HG02763 (cell line): ENCODE measurements at regions not wholly inside any gene's neighbourhood (a gene's known extent, or its start where the extent isn't known, plus 50 kb on each side); places are given as distances from the start of the nearest gene placed in this dataset.
"Not testable (repeated sequence)": the region's sequence is repeated elsewhere in the genome, so short reads cannot be mapped to it uniquely, and the experiment has no call there.

Source experiments
- ATAC-seq: cut with Tn5 transposase; IDR thresholded peaks from one replicate; pipeline ENCODE4 v1.9.1; 2021; ENCODE audit warnings: mild to moderate bottlenecking, moderate library complexity; ENCODE audit not compliant: unreplicated experiment

GRCh38 chr9:39463696-39464095 lies 108.2 kb downstream of the SPATA31A1 start:
- ATAC-seq = peak; percentile 48

DNA sequence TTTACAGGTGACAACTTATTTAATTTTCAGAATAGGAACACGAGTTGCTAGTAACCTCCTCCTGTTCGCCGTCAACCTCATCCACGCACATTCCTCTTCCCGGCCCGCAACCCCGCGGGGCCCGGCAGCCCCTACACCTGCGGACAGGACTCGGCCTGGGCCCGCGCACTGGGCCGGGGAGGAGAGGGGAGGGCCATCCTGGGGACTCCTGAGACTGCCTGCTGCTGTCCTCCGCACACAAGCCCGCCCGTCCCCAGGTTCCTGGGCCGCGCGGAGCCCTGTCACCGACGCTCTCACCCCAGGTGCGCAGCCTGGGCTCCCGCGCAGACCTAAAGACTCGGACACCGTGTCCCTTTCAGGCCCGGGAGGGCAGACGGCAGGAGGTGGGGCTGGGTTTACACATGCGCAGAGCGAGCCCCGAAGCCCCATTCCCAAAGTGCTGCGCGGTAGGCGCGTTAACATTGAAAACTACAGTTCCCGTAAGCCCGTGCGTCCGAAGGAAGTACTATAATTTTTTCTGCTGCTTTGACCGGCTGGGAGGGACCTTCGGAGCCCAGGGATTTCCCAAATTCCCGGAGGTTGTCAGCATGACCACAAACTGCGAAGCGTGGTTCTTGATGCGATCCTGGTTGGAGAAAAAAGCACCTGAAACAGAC lies 108.8 kb downstream of the SPATA31A1 start:
- ATAC-seq = peak; percentile 98

DNA sequence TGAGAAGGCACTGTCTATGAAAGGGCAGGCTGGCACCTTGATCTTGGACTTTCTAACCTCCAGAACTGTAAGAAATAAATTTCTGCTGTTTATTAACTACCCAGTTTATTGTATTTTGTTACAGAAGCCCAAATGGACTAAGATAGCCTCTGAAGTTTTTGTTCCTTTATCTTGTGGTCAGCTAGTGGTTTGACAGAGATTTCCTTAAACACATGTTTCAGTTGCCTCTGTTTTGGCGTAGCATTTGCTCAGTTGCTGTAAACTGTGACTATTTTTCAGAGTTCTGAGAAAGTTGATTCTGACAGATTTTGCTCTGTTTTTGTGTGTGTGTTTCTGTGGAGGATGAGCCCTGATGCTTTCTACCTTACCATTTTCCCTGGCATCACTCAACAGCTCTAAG lies 119.0 kb downstream of the SPATA31A1 start:
- peak; percentile 98 for ATAC-seq

DNA sequence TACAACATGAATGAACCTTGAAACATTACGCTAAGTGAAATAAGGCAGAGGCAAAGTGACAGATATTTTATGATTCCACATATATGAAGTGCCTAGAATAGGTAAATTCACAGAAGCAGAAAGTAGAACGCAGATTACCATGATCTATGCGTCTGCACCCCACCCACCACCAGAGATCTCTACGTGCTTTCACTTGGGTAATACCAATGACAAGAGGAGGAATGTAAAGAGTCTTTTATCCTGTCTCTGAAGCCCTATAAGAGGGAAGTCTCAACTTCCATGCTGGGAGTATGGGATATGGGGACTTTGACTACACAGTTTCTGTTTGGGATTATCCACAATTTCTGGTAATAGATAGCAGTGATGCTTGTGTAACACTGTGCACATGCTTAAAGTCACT lies 127.6 kb downstream of the SPATA31A1 start:
- ATAC-seq = not testable (repeated sequence)

- not testable (repeated sequence) for ATAC-seq
Measured at GRCh38 chr9:39483880-39484279, 128.4 kb downstream of the SPATA31A1 start.

DNA sequence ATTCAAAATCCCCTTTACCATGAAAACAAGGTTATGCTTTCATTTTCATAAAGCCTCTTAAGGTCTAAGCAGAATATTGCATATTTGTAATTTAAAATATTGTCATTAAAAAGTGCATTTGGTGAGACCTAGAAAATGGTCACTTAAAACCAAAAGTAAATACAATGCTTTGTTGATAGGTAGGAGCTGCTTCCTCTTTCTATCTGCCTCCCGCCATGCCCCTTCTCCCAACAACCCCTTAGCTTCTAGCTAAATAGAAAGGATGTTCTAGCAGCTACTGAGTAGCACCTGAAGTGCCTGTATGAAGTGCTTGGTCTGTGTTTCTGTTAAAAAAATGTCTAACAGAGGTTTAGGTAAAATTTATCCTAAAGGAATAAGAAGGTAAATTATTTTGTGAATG lies 128.8 kb downstream of the SPATA31A1 start:
- peak; percentile 74 for ATAC-seq

- ATAC-seq = not testable (repeated sequence)
Measured at GRCh38 chr9:39487477-39487876, 132.0 kb downstream of the SPATA31A1 start.

- ATAC-seq = not testable (repeated sequence)
Measured at GRCh38 chr9:39496248-39496647, 140.8 kb downstream of the SPATA31A1 start.

- not testable (repeated sequence) for ATAC-seq
Measured at GRCh38 chr9:39503178-39503577, 147.7 kb downstream of the SPATA31A1 start.

DNA sequence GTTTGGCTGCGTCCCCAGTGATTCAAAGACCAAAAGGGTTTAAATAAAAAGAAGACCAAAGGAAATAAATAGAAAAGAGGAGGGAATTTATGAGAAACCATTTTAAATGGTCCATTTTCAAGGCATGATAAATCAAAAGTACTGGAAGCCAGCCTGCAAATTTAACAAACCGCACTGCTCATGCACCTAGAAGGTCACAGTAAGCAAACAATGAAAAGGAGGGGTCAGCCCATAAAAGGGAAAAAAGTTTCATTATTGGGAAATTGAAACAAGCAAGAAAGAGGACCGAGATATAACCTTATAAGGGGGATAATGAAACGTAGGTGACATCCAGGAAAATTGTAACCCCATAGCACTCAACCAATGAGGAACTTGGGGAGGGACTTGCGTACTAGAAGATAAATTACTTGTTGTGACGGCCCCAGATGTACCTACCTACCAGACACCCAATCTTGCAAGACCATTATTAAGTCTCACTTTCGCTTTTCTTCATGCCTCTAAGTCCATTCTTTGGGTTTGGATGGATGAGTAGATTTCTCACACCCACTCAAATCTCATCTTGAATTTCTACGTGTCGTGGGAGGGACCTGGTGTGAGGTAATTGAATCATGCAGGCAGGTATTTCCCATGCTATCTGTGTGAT lies 172.0 kb downstream of the SPATA31A1 start:
- ATAC-seq = not testable (repeated sequence)

DNA sequence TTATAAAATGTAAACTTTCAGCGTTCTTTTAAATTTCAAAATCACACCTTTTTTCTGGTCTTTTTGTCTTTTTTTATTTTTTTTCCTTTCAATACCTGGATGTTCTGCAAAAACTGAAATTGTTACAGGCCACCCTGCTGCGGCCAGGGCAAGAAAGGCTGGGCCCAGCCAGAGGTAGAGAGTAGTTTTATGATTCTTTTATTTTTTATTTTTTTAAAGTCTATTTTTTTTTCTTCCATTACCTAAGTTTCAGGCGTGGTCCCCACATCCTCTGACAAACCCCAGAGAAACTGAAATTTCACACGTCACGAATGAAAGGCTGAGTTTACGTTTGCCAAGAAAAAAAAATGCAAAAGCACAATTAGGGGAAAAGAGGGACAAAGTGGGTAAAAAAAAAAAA lies 177.1 kb downstream of the SPATA31A1 start:
- ATAC-seq = not testable (repeated sequence)

DNA sequence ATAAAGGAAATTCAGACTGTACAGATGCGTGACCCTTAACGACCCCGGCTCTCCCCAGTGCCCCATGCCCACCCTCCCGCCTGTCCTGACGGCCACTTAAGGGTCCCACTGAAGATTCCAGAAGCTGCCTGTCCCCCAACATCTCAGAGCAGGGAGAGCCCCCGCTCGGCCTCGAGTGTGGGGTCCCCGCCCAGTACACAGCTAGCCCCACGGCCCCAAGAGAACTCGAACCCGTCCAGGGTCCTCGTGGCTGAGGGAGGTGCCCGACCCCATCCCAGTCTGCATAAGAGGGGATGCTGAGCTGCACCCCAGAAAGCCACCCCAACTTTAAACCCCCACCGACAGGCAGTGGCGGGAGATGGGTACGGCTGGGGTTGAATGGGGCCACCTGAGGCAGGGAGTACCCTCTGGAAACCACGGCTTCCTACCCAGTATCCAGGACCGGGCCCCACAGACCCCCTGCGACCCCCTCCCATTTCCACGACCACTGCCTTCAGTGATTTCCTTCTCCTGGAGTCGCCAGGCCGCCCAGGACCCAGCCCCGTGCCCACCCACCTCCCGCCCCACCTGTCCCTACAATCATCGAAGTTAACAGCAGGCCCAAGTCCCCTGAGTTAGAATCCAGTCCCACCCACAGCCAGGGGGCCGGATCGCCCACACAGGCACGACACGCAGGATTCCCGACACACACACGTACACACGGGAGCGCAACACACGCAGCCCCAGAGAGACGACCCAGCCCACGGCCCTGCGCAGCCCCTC lies 177.7 kb downstream of the SPATA31A1 start:
- not testable (repeated sequence) for ATAC-seq

GRCh38 chr9:39533763-39534548 lies 178.5 kb downstream of the SPATA31A1 start:
- not testable (repeated sequence) for ATAC-seq

DNA sequence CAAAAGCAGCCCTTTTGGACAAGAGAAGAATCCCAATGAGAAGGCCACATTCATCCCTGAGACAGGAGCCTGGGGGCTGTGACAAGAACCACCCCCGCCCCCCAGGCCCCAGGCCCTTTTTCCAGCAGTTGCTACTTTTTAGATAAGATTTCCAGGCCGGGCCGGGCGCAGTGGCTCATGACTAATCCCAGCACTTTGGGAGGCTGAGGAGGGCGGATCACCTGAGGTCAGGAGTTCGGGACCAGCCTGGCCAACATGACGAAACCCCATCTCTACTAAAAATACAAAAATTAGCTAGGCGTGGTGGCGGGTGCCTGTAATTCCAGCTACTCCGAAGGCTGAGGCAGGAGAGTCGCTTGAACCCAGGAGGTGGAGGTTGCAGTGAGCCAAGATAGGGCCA lies 179.4 kb downstream of the SPATA31A1 start:
- not testable (repeated sequence) for ATAC-seq

GRCh38 chr9:39542157-39542556 lies 186.7 kb downstream of the SPATA31A1 start:
- ATAC-seq = not testable (repeated sequence)

DNA sequence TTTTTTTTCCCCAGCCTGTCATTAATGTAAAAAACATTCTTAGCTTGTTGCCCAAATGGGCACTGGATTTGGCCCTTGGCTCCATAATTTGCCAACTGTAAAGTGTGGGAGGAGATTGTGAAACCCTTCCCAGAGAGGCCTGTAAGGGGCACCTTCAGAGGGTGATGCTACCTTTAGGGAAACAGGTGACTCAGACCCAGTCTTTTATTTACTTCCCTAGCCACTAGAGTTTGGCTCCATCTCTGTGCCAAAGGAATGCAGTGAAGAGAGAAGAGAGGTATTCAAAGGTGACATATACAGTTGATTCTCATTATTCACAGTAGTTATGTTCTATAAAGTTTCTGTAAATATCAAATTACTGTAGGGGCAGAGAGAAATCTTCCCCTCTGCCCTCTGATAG lies 189.6 kb downstream of the SPATA31A1 start:
- not testable (repeated sequence) for ATAC-seq

- ATAC-seq = not testable (repeated sequence)
Measured at GRCh38 chr9:39550573-39550972, 195.1 kb downstream of the SPATA31A1 start.

DNA sequence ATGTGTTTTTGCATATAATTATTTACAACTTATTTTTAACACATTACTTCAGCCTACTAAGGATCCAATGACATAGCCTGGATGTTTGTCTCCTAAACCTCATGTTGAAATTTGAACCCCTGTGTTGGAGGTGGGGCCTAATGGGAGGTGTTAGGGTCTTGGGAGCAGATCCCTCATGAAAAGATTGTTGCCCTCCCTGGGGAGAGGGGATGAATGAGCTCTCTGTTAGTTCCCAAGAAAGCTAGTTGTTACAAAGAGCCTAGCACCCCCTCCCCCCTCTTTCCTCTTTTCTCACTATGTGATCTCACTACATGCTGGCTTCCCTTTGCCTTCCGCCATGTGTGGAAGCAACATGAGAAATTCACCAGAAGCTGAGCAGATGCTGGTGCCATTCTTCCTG lies 196.1 kb downstream of the SPATA31A1 start:
- not testable (repeated sequence) for ATAC-seq

- ATAC-seq = not testable (repeated sequence)
Measured at GRCh38 chr9:39552242-39552881, 196.9 kb downstream of the SPATA31A1 start.

DNA sequence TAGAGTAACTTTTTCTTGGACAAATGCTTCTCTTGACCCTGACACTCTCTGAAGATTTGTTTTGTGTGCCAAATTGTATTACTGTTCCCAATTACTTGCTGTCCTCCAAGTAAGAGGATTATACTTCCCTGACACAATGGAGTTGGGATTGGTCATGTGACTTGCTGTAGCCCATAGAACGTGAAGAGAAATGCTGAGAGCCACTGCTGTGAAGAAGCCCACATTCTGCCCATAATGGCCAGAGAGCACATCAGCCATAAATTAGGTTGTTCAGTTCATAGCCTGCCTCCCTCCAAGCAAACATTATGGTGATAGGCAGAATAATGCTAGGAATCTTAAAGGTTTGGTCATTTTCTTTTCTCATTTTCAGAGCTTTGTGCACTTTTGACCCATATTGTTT lies 198.9 kb downstream of the SPATA31A1 start:
- not testable (repeated sequence) for ATAC-seq
